Activated T-helper 1 cell treated with anti-CD3 and anti-CD28 coated beads, Interleukin-12 subunit alpha, Interleukin-12 subunit beta, Interleukin-2, Interleukin-4 antibody, amounts not matched to agents 30 ng/mL and 10 ng/mL and 1 ng/mL, durations not matched to agents 14 hours and 24 hours and 36 hours (primary cell): ENCODE measurements at regions not wholly inside any gene's neighbourhood (a gene's known extent, or its start where the extent isn't known, plus 50 kb on each side); places are given as distances from the start of the nearest gene placed in this dataset.
"Not testable (repeated sequence)": the region's sequence is repeated elsewhere in the genome, so short reads cannot be mapped to it uniquely, and the experiment has no call there.

Experiments used
- DNase-seq: peaks from one replicate; pipeline ENCODE4 v3.0.0; 2021; ENCODE audit warnings: low spot score
- H3K27ac Mint-ChIP-seq: one replicate; pipeline ENCODE4 v1.8.0; 2021; ENCODE audit warnings: mild to moderate bottlenecking, mixed read lengths
- H3K27me3 Mint-ChIP-seq: one replicate; pipeline ENCODE4 v1.8.0; 2022; ENCODE audit warnings: mild to moderate bottlenecking, moderate library complexity, mixed read lengths; ENCODE audit not compliant: insufficient read depth
- H3K36me3 Mint-ChIP-seq: one replicate; pipeline ENCODE4 v1.8.0; 2021; ENCODE audit warnings: low read depth, mixed read lengths
- H3K4me1 Mint-ChIP-seq: one replicate; pipeline ENCODE4 v1.8.0; 2021; ENCODE audit warnings: low read depth, mixed read lengths
- H3K4me3 Mint-ChIP-seq: one replicate; pipeline ENCODE4 v1.8.0; 2021; ENCODE audit warnings: mild to moderate bottlenecking, moderate library complexity, mixed read lengths
- H3K9me3 Mint-ChIP-seq: one replicate; pipeline ENCODE4 v1.8.0; 2021; ENCODE audit warnings: mixed read lengths
- intact Hi-C: fragments of 100-400 bp; cut with micrococcal nuclease; formaldehyde crosslinking; loops from one replicate; pipeline ENCODE4 v1.15.1; 2024

DNA sequence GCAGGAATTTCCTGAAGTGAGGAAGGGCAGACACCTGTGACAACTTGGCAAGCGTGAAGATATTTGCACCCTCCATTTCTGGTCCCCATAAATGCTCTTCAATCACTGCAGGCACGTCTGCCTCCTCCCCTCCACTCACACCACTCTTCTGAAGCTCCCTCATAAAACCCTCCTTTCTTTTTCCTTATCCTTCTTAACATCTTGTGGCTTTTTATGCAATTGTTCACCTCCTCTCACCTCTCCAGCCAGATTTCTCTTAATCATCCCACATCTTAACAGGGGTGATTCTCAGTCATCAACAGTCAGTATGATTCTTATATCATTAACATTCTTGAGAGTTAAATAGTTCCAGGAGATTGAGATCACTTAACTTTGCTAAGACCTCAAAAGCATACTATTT lies 277.4 kb downstream of the SPRY1 start:
- no peak for DNase-seq
- Mint-ChIP-seq H3K4me3 (no peak overlapping the region), H3K27me3 (peaks cover 52% of the 10 kb centered on the region), H3K4me1 (peaks cover 38% of the 10 kb centered on the region), H3K9me3 (no peaks in the 10 kb centered on the region), H3K27ac (no peak overlapping the region), H3K36me3 (no peaks in the 10 kb centered on the region)
- intact Hi-C loops, result loop anchor here (2.0 to 5.0 kb wide), 5 partner anchors 73 to 912 kb away; partner anchors contain the start of gene NUDT6

DNA sequence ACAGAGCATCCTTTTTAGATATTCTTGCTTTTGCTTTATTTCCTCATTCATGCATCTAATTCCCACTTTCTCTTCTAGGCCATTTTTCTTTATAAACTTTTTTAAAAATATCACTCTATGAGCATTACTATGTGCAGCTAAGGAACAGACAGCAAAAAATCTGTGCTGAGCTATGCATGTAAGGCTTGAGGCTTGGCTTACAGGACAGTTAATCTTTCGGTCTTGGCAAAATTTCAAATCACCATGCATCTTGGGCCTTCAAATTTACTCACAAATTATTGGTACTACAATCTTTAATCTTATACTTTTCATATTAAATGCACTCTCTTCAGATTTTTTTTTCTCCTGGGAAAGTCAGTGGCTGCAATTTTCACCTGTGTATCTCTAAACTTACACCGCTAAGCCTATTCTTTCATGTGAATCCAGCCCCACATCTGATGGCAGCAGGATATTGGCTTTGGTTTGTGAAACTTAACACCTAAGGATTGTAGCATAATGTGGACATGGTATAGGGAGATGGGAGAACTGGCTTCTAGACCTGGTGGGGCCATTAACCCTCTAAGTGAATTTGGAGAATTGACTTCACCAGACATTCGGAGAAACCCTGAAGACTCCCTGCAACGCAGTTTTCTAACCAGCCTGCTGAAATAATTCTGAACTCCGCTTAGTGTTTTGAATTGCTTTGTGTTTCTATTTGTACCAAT lies 278.3 kb downstream of the SPRY1 start:
- H3K27me3 Mint-ChIP-seq, result peaks cover 60% of the 10 kb centered on the region
- peaks cover 38% of the 10 kb centered on the region for H3K4me1 Mint-ChIP-seq
- intact Hi-C loops, result loop anchor here (5.0 kb wide), 3 partner anchors 573 to 913 kb away; partner anchors contain the start of gene NUDT6
- no peaks in the 10 kb centered on the region for H3K9me3 Mint-ChIP-seq
- H3K27ac Mint-ChIP-seq, result no peak overlapping the region
- no peak overlapping the region for H3K4me3 Mint-ChIP-seq
- no peak for DNase-seq
- H3K36me3 Mint-ChIP-seq, result no peaks in the 10 kb centered on the region

- no peak overlapping the region for H3K27ac Mint-ChIP-seq
- intact Hi-C loops, result no loop called here
- H3K4me3 Mint-ChIP-seq, result no peak overlapping the region
- peaks cover 38% of the 10 kb centered on the region for H3K4me1 Mint-ChIP-seq
- H3K27me3 Mint-ChIP-seq, result peaks cover 60% of the 10 kb centered on the region
- DNase-seq, result no peak
- H3K9me3 Mint-ChIP-seq, result no peaks in the 10 kb centered on the region
- no peaks in the 10 kb centered on the region for H3K36me3 Mint-ChIP-seq
These were observed 279.0 kb downstream of the SPRY1 start for GRCh38 chr4:123675567-123675966.

- no peaks in the 10 kb centered on the region for H3K9me3 Mint-ChIP-seq
- DNase-seq, result no peak
- H3K27me3 Mint-ChIP-seq, result peaks cover 57% of the 10 kb centered on the region
- H3K36me3 Mint-ChIP-seq, result no peaks in the 10 kb centered on the region
- no peak overlapping the region for H3K4me3 Mint-ChIP-seq
- no peak overlapping the region for H3K27ac Mint-ChIP-seq
- peaks cover 35% of the 10 kb centered on the region for H3K4me1 Mint-ChIP-seq
- intact Hi-C loops, result no loop called here
These were observed 279.7 kb downstream of the SPRY1 start for GRCh38 chr4:123676071-123676889.

DNA sequence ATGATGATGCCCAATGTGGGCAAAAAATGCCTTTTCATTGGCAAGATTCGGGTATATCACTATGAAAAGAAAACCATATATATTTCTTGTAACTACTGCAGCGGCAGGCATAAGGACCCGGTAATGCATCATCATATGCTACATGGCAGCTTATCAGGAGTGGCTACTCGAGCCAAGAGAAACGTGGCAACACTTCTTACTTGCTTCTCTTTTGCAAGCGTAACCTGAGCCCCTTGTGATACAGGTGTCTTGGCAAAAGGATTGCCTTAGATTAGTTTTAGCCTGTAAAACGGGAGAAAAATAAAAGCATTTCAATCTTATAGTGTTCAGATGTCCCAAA lies 280.3 kb downstream of the SPRY1 start:
- intact Hi-C loops, result no loop called here
- Mint-ChIP-seq H3K27ac (no peak overlapping the region), H3K27me3 (peaks cover 54% of the 10 kb centered on the region)

DNA sequence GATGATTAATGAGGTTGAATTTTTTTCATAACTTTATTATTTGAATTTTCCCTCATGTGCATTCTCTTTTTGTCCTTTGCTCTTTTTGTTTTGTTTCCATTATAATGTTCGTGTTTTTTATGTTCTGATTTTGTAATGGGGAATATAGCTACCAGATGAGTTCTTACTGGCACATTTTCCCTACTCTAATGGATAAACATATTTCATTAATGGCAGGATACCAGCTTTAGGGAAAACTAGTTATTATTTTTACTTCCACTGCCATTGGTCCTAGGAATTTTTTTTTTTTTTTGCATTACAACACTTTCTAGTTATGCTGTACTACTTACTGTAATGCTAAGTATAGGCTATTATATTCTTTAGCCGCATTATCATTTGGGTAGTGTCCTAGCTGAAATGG lies 286.3 kb downstream of the SPRY1 start:
- no peaks in the 10 kb centered on the region for H3K4me1 Mint-ChIP-seq
- no peak overlapping the region for H3K4me3 Mint-ChIP-seq
- intact Hi-C loops, result no loop called here
- no peak for DNase-seq
- H3K36me3 Mint-ChIP-seq, result no peaks in the 10 kb centered on the region
- no peak overlapping the region for H3K27ac Mint-ChIP-seq
- H3K9me3 Mint-ChIP-seq, result peaks cover 14% of the 10 kb centered on the region
- peaks cover 19% of the 10 kb centered on the region for H3K27me3 Mint-ChIP-seq

More for the DNA sequence above, 280.3 kb downstream of the SPRY1 start:
- Mint-ChIP-seq H3K9me3 (no peaks in the 10 kb centered on the region), H3K36me3 (no peaks in the 10 kb centered on the region), H3K4me3 (no peak overlapping the region), H3K4me1 (peaks cover 29% of the 10 kb centered on the region)
- no peak for DNase-seq

DNA sequence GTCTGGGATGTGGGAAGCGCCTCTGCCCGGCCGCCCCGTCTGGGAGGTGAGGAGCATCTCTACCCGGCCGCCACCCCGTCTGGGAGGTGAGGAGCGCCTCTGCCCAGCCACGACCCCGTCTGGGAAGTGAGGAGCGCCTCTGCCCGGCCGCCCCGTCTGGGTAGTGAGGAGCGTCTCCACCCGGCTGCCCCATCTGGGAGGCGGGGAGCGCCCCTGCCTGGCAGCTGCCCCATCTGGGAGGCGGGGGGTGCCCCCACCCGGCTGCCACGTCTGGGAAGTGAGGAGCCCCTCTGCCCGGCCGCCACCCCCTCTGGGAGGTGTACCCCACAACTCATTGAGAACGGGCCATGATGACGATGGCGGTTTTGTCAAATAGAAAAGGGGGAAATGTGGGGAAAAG lies 288.3 kb downstream of the SPRY1 start:
- DNase-seq, H3K27ac Mint-ChIP-seq, H3K4me1 Mint-ChIP-seq, H3K36me3 Mint-ChIP-seq, intact Hi-C loops, H3K27me3 Mint-ChIP-seq, H3K4me3 Mint-ChIP-seq: not testable (repeated sequence)
- H3K9me3 Mint-ChIP-seq, result peaks cover 15% of the 10 kb centered on the region

DNA sequence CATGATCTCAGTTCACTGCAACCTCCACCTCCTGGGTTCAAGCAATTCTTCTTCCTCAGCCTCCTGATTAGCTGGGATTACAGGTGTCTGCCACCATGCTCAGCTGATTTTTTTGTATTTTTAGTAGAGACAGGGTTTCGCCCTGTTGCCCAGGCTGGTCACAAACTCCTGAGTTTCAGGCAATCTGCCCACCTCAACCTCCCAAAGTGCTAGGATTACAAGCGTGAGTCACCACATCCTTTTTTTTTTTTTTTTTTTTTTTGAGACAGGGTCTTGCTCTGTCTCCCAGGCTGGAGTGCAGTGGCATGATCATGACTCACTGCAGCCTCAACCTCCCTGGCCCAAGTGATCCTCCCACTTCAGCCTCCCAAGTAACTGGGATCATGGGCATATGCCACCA lies 298.9 kb downstream of the SPRY1 start:
- H3K4me3 Mint-ChIP-seq, H3K27ac Mint-ChIP-seq, H3K36me3 Mint-ChIP-seq, H3K9me3 Mint-ChIP-seq, intact Hi-C loops, H3K27me3 Mint-ChIP-seq, H3K4me1 Mint-ChIP-seq, DNase-seq: not testable (repeated sequence)

DNA sequence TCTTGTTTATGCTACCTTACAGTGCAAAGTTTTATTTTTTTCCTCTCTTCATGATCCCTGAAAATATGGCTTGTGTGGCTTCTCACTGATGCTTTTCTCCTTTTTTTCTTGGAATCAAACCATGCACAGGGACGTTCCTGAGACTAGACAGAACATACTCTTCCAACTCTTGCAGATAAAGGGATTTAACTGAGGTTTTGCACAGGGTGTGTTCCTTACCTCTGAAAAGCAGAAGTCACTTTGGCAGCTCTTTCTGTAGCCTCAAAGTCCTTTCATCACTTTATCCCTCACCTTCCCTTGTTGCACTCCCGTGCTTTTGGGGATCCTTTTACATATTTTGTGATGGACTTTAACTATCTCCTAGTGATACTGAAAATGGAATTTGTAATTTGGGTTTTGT lies 300.1 kb downstream of the SPRY1 start:
- no peaks in the 10 kb centered on the region for H3K9me3 Mint-ChIP-seq
- H3K27ac Mint-ChIP-seq, result no peak overlapping the region
- peaks cover 8% of the 10 kb centered on the region for H3K27me3 Mint-ChIP-seq
- H3K4me3 Mint-ChIP-seq, result no peak overlapping the region
- no peaks in the 10 kb centered on the region for H3K36me3 Mint-ChIP-seq
- H3K4me1 Mint-ChIP-seq, result no peaks in the 10 kb centered on the region
- intact Hi-C loops, result no loop called here
- DNase-seq, result no peak

GRCh38 chr4:123698556-123698955 lies 302.0 kb downstream of the SPRY1 start:
- no peaks in the 10 kb centered on the region for H3K9me3 Mint-ChIP-seq
- no peak overlapping the region for H3K4me3 Mint-ChIP-seq
- DNase-seq, result no peak
- no peak overlapping the region for H3K27ac Mint-ChIP-seq
- no peaks in the 10 kb centered on the region for H3K36me3 Mint-ChIP-seq
- H3K27me3 Mint-ChIP-seq, result peaks cover 7% of the 10 kb centered on the region
- H3K4me1 Mint-ChIP-seq, result no peaks in the 10 kb centered on the region
- intact Hi-C loops, result no loop called here

GRCh38 chr4:123699880-123700771 lies 303.5 kb downstream of the SPRY1 start:
- Mint-ChIP-seq H3K4me3 (no peak overlapping the region), H3K9me3 (no peaks in the 10 kb centered on the region), H3K36me3 (no peaks in the 10 kb centered on the region), H3K27me3 (peaks cover 5% of the 10 kb centered on the region), H3K27ac (no peak overlapping the region), H3K4me1 (no peaks in the 10 kb centered on the region)
- DNase-seq, result no peak
- intact Hi-C loops, result no loop called here

- Mint-ChIP-seq H3K27ac (no peak overlapping the region), H3K4me1 (no peaks in the 10 kb centered on the region), H3K36me3 (no peaks in the 10 kb centered on the region), H3K9me3 (no peaks in the 10 kb centered on the region), H3K27me3 (peaks cover 3% of the 10 kb centered on the region), H3K4me3 (no peak overlapping the region)
- intact Hi-C loops, result no loop called here
- no peak for DNase-seq
These were observed 304.6 kb downstream of the SPRY1 start for GRCh38 chr4:123701131-123701575.

GRCh38 chr4:123705419-123705818 lies 308.8 kb downstream of the SPRY1 start:
- Mint-ChIP-seq H3K4me1 (no peaks in the 10 kb centered on the region), H3K27me3 (no peaks in the 10 kb centered on the region), H3K9me3 (no peaks in the 10 kb centered on the region), H3K4me3 (no peak overlapping the region), H3K27ac (no peak overlapping the region), H3K36me3 (no peaks in the 10 kb centered on the region)
- DNase-seq, result no peak
- intact Hi-C loops, result no loop called here
